GM12878 (cell line): ENCODE measurements at regions not wholly inside any gene's neighbourhood (a gene's known extent, or its start where the extent isn't known, plus 50 kb on each side); places are given as distances from the start of the nearest gene placed in this dataset.
A peak's percentile ranks its signal among the peaks of the same experiment; 100 is the strongest.

Source experiments
- ATAC-seq: fragments of 200-7000 bp; cut with Tn5 transposase; 3 replicates; pipeline ENCODE4 v1.9.1; 2020; ENCODE audit warnings: mild to moderate bottlenecking, moderate library complexity
- BruUV-seq: library from RNA; stranded (reverse); fragments of 400-500 nt; replicated peaks from 2 replicates; lab custom pipeline; 2021; lab: Mats Ljungman, UMichigan
- CTCF ChIA-PET: fragments of 300-600 bp; sonication (Branson Sonifier 250); formaldehyde crosslinking; extraction: SDS; loops from one replicate; lab custom pipeline; 2021; ENCODE audit warnings: inconsistent platforms; lab: Yijun Ruan, JAX
- POLR2A ChIA-PET: fragments of 350-600 bp; formaldehyde crosslinking; extraction: SDS; loops from one replicate; lab custom pipeline; 2021; ENCODE audit warnings: inconsistent platforms; lab: Charles Lee
- RAD21 ChIA-PET: fragments of 300-600 bp; sonication (Branson Sonifier 250); formaldehyde crosslinking; loops from one replicate; lab custom pipeline; 2023; ENCODE audit warnings: antibody characterized with exemption; ENCODE audit not compliant: unreplicated experiment; lab: Charles Lee
- SMC1A ChIA-PET: fragments of 300-600 bp; sonication (Branson Sonifier 250); formaldehyde crosslinking; loops from one replicate; lab custom pipeline; 2023; ENCODE audit not compliant: unreplicated experiment, uncharacterized antibody; lab: Charles Lee
- DNase-seq: peaks from one replicate; pipeline ENCODE4 v3.0.0-alpha.2; 2011; ENCODE audit warnings: low read depth, low spot score
- FAIRE-seq: peaks from 3 replicates; lab custom pipeline; 2011; peaks lifted over from hg19 to GRCh38; lab: Jason Lieb, UNC
- H2AFZ ChIP-seq: 2 replicates; pipeline ENCODE4 v1.6.0; 2011; ENCODE audit warnings: low read depth, low read length, control low read depth; ENCODE audit not compliant: control insufficient read depth
- H3K27ac ChIP-seq: 2 replicates; pipeline ENCODE4 v1.5.1; 2011; ENCODE audit warnings: control low read depth; ENCODE audit not compliant: control insufficient read depth, insufficient read depth
- H3K27me3 ChIP-seq, 2 experiments: replicated peaks in 1 of 2; 2 replicates each; pipeline versions ENCODE4 v1.6.0 to v1.6.1; 2011; ENCODE audit warnings: low read length in 1 of 2; ENCODE audit not compliant: control insufficient read depth in 2 of 2, insufficient read depth in 2 of 2
- H3K36me3 ChIP-seq, 2 experiments: 2 replicates each; pipeline ENCODE4 v1.5.1; 2011; ENCODE audit warnings: low read length in 1 of 2; ENCODE audit not compliant: control insufficient read depth in 2 of 2, insufficient read depth in 2 of 2
- H3K4me1 ChIP-seq: 2 replicates; pipeline ENCODE4 v1.6.1; 2011; ENCODE audit warnings: mild to moderate bottlenecking, low read length, moderate library complexity, mixed read lengths; ENCODE audit not compliant: control insufficient read depth, insufficient read depth
- H3K4me2 ChIP-seq: 2 replicates; pipeline ENCODE4 v1.6.0; 2011; ENCODE audit warnings: control low read depth; ENCODE audit not compliant: control insufficient read depth, insufficient read depth
- H3K4me3 ChIP-seq: fragments of 200-600 bp; sonication (generic); 2 replicates; pipeline ENCODE4 v1.5.1; 2016
- H3K79me2 ChIP-seq: 2 replicates; pipeline ENCODE4 v1.6.0; 2011; ENCODE audit warnings: low read length; ENCODE audit not compliant: control insufficient read depth, insufficient read depth
- H3K9ac ChIP-seq: 2 replicates; pipeline ENCODE4 v1.8.0; 2011; ENCODE audit warnings: low read length, control low read depth, mixed read lengths; ENCODE audit not compliant: control insufficient read depth, insufficient read depth
- H3K9me3 ChIP-seq: replicated peaks from 3 replicates; pipeline ENCODE4 v1.5.1; 2011; ENCODE audit warnings: mild to moderate bottlenecking, low read length; ENCODE audit not compliant: control insufficient read depth, insufficient read depth
- H4K20me1 ChIP-seq: 2 replicates; pipeline ENCODE4 v1.6.0; 2011; ENCODE audit not compliant: control insufficient read depth, insufficient read depth
- CREM ChIP-seq: IDR thresholded peaks from 2 replicates; pipeline ENCODE4 v1.6.1; 2014; ENCODE audit warnings: antibody characterized with exemption, low read depth
- DPF2 ChIP-seq: fragments of 450-650 bp; IDR thresholded peaks from 2 replicates; pipeline ENCODE4 v1.6.1; 2017; ENCODE audit warnings: mild to moderate bottlenecking
- FOS ChIP-seq: IDR thresholded peaks from 3 replicates; pipeline ENCODE4 v1.6.1; 2011; ENCODE audit warnings: borderline replicate concordance; ENCODE audit not compliant: insufficient read length; ENCODE audit errors: extremely low read depth
- GATAD2B ChIP-seq: fragments of 450-650 bp; conservative IDR thresholded peaks from 2 replicates; pipeline ENCODE4 v1.6.1; 2017; ENCODE audit warnings: low read depth, mild to moderate bottlenecking, moderate library complexity
- HSF1 ChIP-seq: fragments of 150-350 bp; IDR thresholded peaks from 2 replicates; pipeline ENCODE4 v1.6.1; 2014; ENCODE audit warnings: mild to moderate bottlenecking, low read depth, low read length
- IKZF2 ChIP-seq, 2 experiments: fragments of 450-650 bp; IDR thresholded peaks; 2 replicates each; pipeline ENCODE4 v1.6.1; 2017; ENCODE audit warnings: mild to moderate bottlenecking in 2 of 2, moderate library complexity in 2 of 2
- NFIC ChIP-seq: IDR thresholded peaks from 2 replicates; pipeline ENCODE4 v1.6.1; 2012; ENCODE audit warnings: low read depth, mild to moderate bottlenecking, inconsistent platforms, low read length, moderate library complexity
- RAD51 ChIP-seq: fragments of 450-650 bp; IDR thresholded peaks from 2 replicates; pipeline ENCODE4 v1.6.1; 2016; ENCODE audit warnings: moderate library complexity, mild to moderate bottlenecking, inconsistent platforms
- SIN3A ChIP-seq: IDR thresholded peaks from 2 replicates; pipeline ENCODE4 v1.6.1; 2012; ENCODE audit warnings: low read depth, low read length, improper control_type of control experiment
- SPI1 ChIP-seq: IDR thresholded peaks from 2 replicates; pipeline ENCODE4 v1.6.1; 2011; ENCODE audit warnings: low read depth, mild to moderate bottlenecking, low read length, moderate library complexity, borderline replicate concordance; ENCODE audit not compliant: insufficient read depth
- ZBTB40 ChIP-seq: fragments of 450-650 bp; IDR thresholded peaks from 2 replicates; pipeline ENCODE4 v1.6.1; 2016; ENCODE audit warnings: mild to moderate bottlenecking, moderate library complexity, borderline replicate concordance
- WGBS: methylation state at CpG from one replicate; pipeline ENCODE4 v1.1.6; 2016; ENCODE audit warnings: low lambda C conversion rate; ENCODE audit not compliant: insufficient replicate concordance, insufficient coverage; ENCODE audit errors: missing lambda C conversion rate; 5-methylcytosine and 5-hydroxymethylcytosine counted together
- in situ Hi-C: fragments of 300-500 bp; cut with MboI; formaldehyde crosslinking; loops from 9 replicates; pipeline ENCODE4 v1.14.3; 2018; ENCODE audit warnings: mixed read lengths
- intact Hi-C: fragments of 100-400 bp; cut with micrococcal nuclease; formaldehyde crosslinking; loops from one replicate; pipeline ENCODE4 v1.14.2; 2022; ENCODE audit not compliant: unreplicated experiment

- BruUV-seq, result no TSS peak
- ATAC-seq, result no peak
- WGBS, result 0% methylated on average over 1 of the region's 1 CpG
- no peak overlapping the region for H3K4me3 ChIP-seq
- H3K9ac ChIP-seq, result no peak overlapping the region
- ChIA-PET RAD21 (no interaction called here), SMC1A (no interaction called here), POLR2A (no interaction called here), CTCF (no interaction called here)
- H3K36me3 ChIP-seq, result no peaks in the 10 kb centered on the region
- intact Hi-C loops (no loop called here), in situ Hi-C loops (no loop called here)
- no peak overlapping the region for H3K4me2 ChIP-seq
- no peaks in the 10 kb centered on the region for H4K20me1 ChIP-seq
- no peak overlapping the region for H3K27ac ChIP-seq
- H3K9me3 ChIP-seq, result no peaks in the 10 kb centered on the region
- H2AFZ ChIP-seq, result no peak overlapping the region
- no peak for DNase-seq
- H3K27me3 ChIP-seq, result no peaks in the 10 kb centered on the region
- no peak for FAIRE-seq
- H3K4me1 ChIP-seq, result no peaks in the 10 kb centered on the region
- no peaks in the 10 kb centered on the region for H3K79me2 ChIP-seq
- TF ChIP-seq RAD51, result no peak
- TF ChIP-seq CREM, result no peak
- TF ChIP-seq NFIC, result no peak
- TF ChIP-seq GATAD2B, result no peak
- TF ChIP-seq SIN3A, result no peak
- TF ChIP-seq SPI1, result no peak
Observed at GRCh38 chr5:25020454-25020853, 375.7 kb upstream of the CDH10 start.

GRCh38 chr5:25009063-25009462, 364.3 kb upstream of the CDH10 start:
- FAIRE-seq (no peak), DNase-seq (no peak), ATAC-seq (peak; percentile 58)
- H3K4me1 ChIP-seq, result no peaks in the 10 kb centered on the region
- no peak overlapping the region for H3K4me2 ChIP-seq
- H3K27ac ChIP-seq, result no peak overlapping the region
- H3K4me3 ChIP-seq, result no peak overlapping the region
- intact Hi-C loops, result no loop called here
- SMC1A ChIA-PET, result no interaction called here
- 62% methylated on average over 9 of the region's 9 CpGs for WGBS
- TF ChIP-seq HSF1, result no peak
- peak in 1 of 2 experiments; percentile 24; a peak in 1 of 4 replicates for TF ChIP-seq IKZF2 (IDR thresholded peaks at IDR 0.05)
- TF ChIP-seq FOS, result no peak
- TF ChIP-seq ZBTB40, result no peak
- TF ChIP-seq DPF2, result no peak
- H3K27me3 ChIP-seq, result no peaks in the 10 kb centered on the region
- in situ Hi-C loops, result no loop called here
- H2AFZ ChIP-seq, result no peak overlapping the region
- RAD21 ChIA-PET, result no interaction called here
- H3K36me3 ChIP-seq, result no peaks in the 10 kb centered on the region
- no peaks in the 10 kb centered on the region for H3K9me3 ChIP-seq
- H4K20me1 ChIP-seq, result no peaks in the 10 kb centered on the region
- no TSS peak for BruUV-seq
- CTCF ChIA-PET, result no interaction called here
- no peaks in the 10 kb centered on the region for H3K79me2 ChIP-seq
- H3K9ac ChIP-seq, result no peak overlapping the region
- POLR2A ChIA-PET, result no interaction called here
